ENCODE measurements at regions not wholly inside any gene's neighbourhood (a gene's known extent, or its start where the extent isn't known, plus 50 kb on each side); places are given as distances from the start of the nearest gene placed in this dataset.

GRCh38 chr9:86667307-86667706 is 280.0 kb downstream of the GAS1 start:
- Mint-ChIP-seq H3K9me3 (ENCODE audit: insufficient read depth) (peaks cover 11% of the 10 kb centered on the region), H3K4me3 (no peak overlapping the region), H3K27me3 (no peaks in the 10 kb centered on the region), H3K4me1 (no peaks in the 10 kb centered on the region), H3K27ac (no peak overlapping the region)
- peaks cover 0 to 4% (median 2%) of the 10 kb centered on the region in 3 donors for H3K9me3 ChIP-seq (ENCODE audit: control extremely low read depth in 1 of 3, control insufficient read depth in 2 of 3, insufficient read depth in 1 of 3, low read length in 2 of 3)
- ATAC-seq (ENCODE audit: low read depth) (no peak), DNase-seq (no peak)
- intact Hi-C loops (cut with micrococcal nuclease), result no loop called here
- no peak overlapping the region for H3K4me3 ChIP-seq (ENCODE audit: control extremely low read depth in 1 of 5, extremely low read depth in 1 of 5, insufficient read depth in 1 of 5, low read depth in 2 of 5, low read length in 4 of 5)
- no peak overlapping the region for H3K4me2 ChIP-seq (replicated peaks; ENCODE audit: low read depth, low read length, poor library complexity, severe bottlenecking)
- no peaks in the 10 kb centered on the region for H3K79me2 ChIP-seq (ENCODE audit: control insufficient read depth, insufficient read depth, low read length)
- 94% methylated on average over 3 of the region's 4 CpGs for WGBS (ENCODE audit: insufficient coverage)
- no peak overlapping the region for H3K9ac ChIP-seq (ENCODE audit: low read length)
- CTCF ChIA-PET, result no interaction called here
- H3K36me3 ChIP-seq (replicated peaks in 1 of 2; ENCODE audit: control extremely low read depth in 1 of 2, control insufficient read depth in 1 of 2, extremely low read depth in 1 of 2, insufficient read depth in 2 of 2, low read length in 1 of 2), result no peaks in the 10 kb centered on the region
- no peaks in the 10 kb centered on the region for H4K20me1 ChIP-seq (ENCODE audit: control insufficient read depth, insufficient read depth, low read length, poor library complexity, severe bottlenecking)
- no peaks in the 10 kb centered on the region for H3K27me3 ChIP-seq (replicated peaks in 1 of 4; ENCODE audit: control extremely low read depth in 1 of 4, control insufficient read depth in 3 of 4, insufficient read depth in 4 of 4, low read length in 3 of 4)
- POLR2A ChIA-PET, result no interaction called here
- TF ChIP-seq, protein P1, sequence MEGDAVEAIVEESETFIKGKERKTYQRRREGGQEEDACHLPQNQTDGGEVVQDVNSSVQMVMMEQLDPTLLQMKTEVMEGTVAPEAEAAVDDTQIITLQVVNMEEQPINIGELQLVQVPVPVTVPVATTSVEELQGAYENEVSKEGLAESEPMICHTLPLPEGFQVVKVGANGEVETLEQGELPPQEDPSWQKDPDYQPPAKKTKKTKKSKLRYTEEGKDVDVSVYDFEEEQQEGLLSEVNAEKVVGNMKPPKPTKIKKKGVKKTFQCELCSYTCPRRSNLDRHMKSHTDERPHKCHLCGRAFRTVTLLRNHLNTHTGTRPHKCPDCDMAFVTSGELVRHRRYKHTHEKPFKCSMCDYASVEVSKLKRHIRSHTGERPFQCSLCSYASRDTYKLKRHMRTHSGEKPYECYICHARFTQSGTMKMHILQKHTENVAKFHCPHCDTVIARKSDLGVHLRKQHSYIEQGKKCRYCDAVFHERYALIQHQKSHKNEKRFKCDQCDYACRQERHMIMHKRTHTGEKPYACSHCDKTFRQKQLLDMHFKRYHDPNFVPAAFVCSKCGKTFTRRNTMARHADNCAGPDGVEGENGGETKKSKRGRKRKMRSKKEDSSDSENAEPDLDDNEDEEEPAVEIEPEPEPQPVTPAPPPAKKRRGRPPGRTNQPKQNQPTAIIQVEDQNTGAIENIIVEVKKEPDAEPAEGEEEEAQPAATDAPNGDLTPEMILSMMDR (IDR thresholded peaks at IDR 0.05), result no peak
- TF ChIP-seq EZH2 (IDR thresholded peaks at IDR 0.05; ENCODE audit: borderline replicate concordance, insufficient read depth, low read depth, low read length, poor library complexity, severe bottlenecking), result no peak
- no peak overlapping the region for H2AFZ ChIP-seq (ENCODE audit: insufficient read depth, low read depth, low read length, poor library complexity, severe bottlenecking)
- H3K4me1 ChIP-seq (ENCODE audit: control insufficient read depth in 2 of 2, insufficient read depth in 2 of 2, low read length in 2 of 2), result no peaks in the 10 kb centered on the region
- H3K27ac ChIP-seq (ENCODE audit: low read length in 2 of 2), result no peak overlapping the region

DNA sequence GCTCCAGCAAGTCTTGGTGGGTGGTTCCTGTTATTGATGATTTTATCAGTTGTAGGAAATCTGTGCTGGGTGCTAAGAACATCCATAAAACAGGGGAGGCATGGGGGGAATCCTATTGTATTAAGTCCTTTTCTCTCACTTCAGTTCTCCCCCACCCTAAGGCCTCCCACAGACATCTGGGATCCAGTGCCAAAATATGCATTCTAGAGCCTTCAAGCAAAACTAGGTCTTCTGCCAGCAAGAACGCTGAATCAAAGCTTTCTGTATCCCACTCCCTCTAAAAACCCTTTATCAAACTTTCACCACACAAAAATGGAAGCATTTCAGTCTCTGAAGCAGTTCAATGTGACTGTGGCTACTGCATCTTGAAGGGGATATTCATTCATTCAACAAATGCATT is 281.9 kb downstream of the GAS1 start:
- Histone ChIP-seq H3K9ac (ENCODE audit: low read length) (no peak overlapping the region), H3K4me3 (ENCODE audit: control extremely low read depth in 1 of 5, extremely low read depth in 1 of 5, insufficient read depth in 1 of 5, low read depth in 2 of 5, low read length in 4 of 5) (no peak overlapping the region), H2AFZ (ENCODE audit: insufficient read depth, low read depth, low read length, poor library complexity, severe bottlenecking) (no peak overlapping the region), H3K27ac (ENCODE audit: low read length in 2 of 2) (no peak overlapping the region), H3K36me3 (replicated peaks in 1 of 2; ENCODE audit: control extremely low read depth in 1 of 2, control insufficient read depth in 1 of 2, extremely low read depth in 1 of 2, insufficient read depth in 2 of 2, low read length in 1 of 2) (no peaks in the 10 kb centered on the region), H3K79me2 (ENCODE audit: control insufficient read depth, insufficient read depth, low read length) (no peaks in the 10 kb centered on the region), H3K27me3 (replicated peaks in 1 of 4; ENCODE audit: control extremely low read depth in 1 of 4, control insufficient read depth in 3 of 4, insufficient read depth in 4 of 4, low read length in 3 of 4) (no peaks in the 10 kb centered on the region), H4K20me1 (ENCODE audit: control insufficient read depth, insufficient read depth, low read length, poor library complexity, severe bottlenecking) (no peaks in the 10 kb centered on the region), H3K4me1 (ENCODE audit: control insufficient read depth in 2 of 2, insufficient read depth in 2 of 2, low read length in 2 of 2) (no peaks in the 10 kb centered on the region), H3K9me3 (ENCODE audit: control extremely low read depth in 1 of 3, control insufficient read depth in 2 of 3, insufficient read depth in 1 of 3, low read length in 2 of 3) (peaks cover 0 to under 1% (median 0%) of the 10 kb centered on the region in 3 donors), H3K4me2 (replicated peaks; ENCODE audit: low read depth, low read length, poor library complexity, severe bottlenecking) (no peak overlapping the region)
- POLR2A ChIA-PET, result no interaction called here
- ATAC-seq (ENCODE audit: low read depth) (no peak), DNase-seq (no peak)
- no peak overlapping the region for H3K27ac Mint-ChIP-seq
- TF ChIP-seq, protein P1 (IDR thresholded peaks at IDR 0.05), result no peak
- TF ChIP-seq EZH2 (IDR thresholded peaks at IDR 0.05; ENCODE audit: borderline replicate concordance, insufficient read depth, low read depth, low read length, poor library complexity, severe bottlenecking), result no peak
- H3K27me3 Mint-ChIP-seq, result no peaks in the 10 kb centered on the region
- no peaks in the 10 kb centered on the region for H3K4me1 Mint-ChIP-seq
- CTCF ChIA-PET, result no interaction called here
- 57% methylated on average over 1 of the region's 1 CpG for WGBS (ENCODE audit: insufficient coverage)
- intact Hi-C loops (cut with micrococcal nuclease), result no loop called here
- H3K9me3 Mint-ChIP-seq (ENCODE audit: insufficient read depth), result peaks cover under 1% of the 10 kb centered on the region
- H3K4me3 Mint-ChIP-seq, result no peak overlapping the region
